Immature natural killer cell (primary cell): ENCODE measurements at regions not wholly inside any gene's neighbourhood (a gene's known extent, or its start where the extent isn't known, plus 50 kb on each side); places are given as distances from the start of the nearest gene placed in this dataset.

Source experiments
- DNase-seq, 3 donors: peaks; one replicate each; pipeline ENCODE4 v3.0.0; 2022; ENCODE audit warnings: mixed read lengths in 1 of 3
- H3K27ac Mint-ChIP-seq, 6 donors: one replicate each; pipeline ENCODE4 v1.8.0; 2020; ENCODE audit warnings: mixed read lengths in 6 of 6, mild to moderate bottlenecking in 5 of 6, inconsistent platforms in 4 of 6, moderate library complexity in 3 of 6
- H3K27me3 Mint-ChIP-seq, 3 donors: one replicate each; pipeline ENCODE4 v1.8.0; 2020 to 2021; ENCODE audit warnings: low read depth in 3 of 3, mild to moderate bottlenecking in 3 of 3, mixed read lengths in 3 of 3, moderate library complexity in 3 of 3, inconsistent platforms in 1 of 3
- H3K36me3 Mint-ChIP-seq, 3 donors: one replicate each; pipeline ENCODE4 v1.8.0; 2020; ENCODE audit warnings: mixed read lengths in 3 of 3, inconsistent platforms in 2 of 3, mild to moderate bottlenecking in 2 of 3
- H3K4me1 Mint-ChIP-seq, 2 donors: one replicate each; pipeline ENCODE4 v1.8.0; 2020; ENCODE audit warnings: inconsistent platforms in 2 of 2, mild to moderate bottlenecking in 2 of 2, mixed read lengths in 2 of 2, moderate library complexity in 1 of 2
- H3K4me3 Mint-ChIP-seq, 5 donors: one replicate each; pipeline ENCODE4 v1.8.0; 2020; ENCODE audit warnings: mild to moderate bottlenecking in 5 of 5, mixed read lengths in 5 of 5, inconsistent platforms in 3 of 5, moderate library complexity in 3 of 5
- H3K9me3 Mint-ChIP-seq, 6 donors: one replicate each; pipeline ENCODE4 v1.8.0; 2020; ENCODE audit warnings: mild to moderate bottlenecking in 6 of 6, mixed read lengths in 6 of 6, inconsistent platforms in 4 of 6, moderate library complexity in 3 of 6

DNA sequence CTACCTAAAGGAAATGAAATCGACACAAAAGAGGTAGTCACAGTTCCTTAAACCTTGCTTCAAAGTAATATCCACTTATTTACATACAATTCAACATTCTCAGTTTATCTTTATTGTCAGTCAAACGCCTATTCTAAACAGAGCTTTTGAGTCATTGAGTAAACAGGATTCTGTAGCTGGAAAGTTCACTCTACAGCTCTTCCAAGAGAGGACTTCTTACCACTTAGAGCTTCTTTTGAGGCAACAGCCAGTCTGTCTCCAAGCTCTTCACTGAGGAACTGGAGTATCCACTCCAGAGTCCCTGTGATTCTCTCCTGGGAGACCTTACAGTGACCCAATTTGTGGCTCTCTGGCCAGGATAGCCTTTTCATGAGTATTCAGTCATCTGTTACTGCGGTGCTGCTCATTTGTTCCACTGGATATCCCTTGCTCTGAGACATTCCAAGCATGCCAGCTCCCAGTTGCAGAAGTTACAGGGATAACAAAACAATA, 210.9 kb upstream of the OSR1 start:
- H3K9me3 Mint-ChIP-seq, result peaks cover 0 to 4% (median 0%) of the 10 kb centered on the region in 6 donors
- H3K27me3 Mint-ChIP-seq, result peaks cover 3 to 5% (median 3%) of the 10 kb centered on the region in 3 donors
- no peak for DNase-seq
- no peak overlapping the region for H3K27ac Mint-ChIP-seq
- H3K4me3 Mint-ChIP-seq, result no peak overlapping the region
- H3K4me1 Mint-ChIP-seq, result no peaks in the 10 kb centered on the region
- no peaks in the 10 kb centered on the region for H3K36me3 Mint-ChIP-seq

DNA sequence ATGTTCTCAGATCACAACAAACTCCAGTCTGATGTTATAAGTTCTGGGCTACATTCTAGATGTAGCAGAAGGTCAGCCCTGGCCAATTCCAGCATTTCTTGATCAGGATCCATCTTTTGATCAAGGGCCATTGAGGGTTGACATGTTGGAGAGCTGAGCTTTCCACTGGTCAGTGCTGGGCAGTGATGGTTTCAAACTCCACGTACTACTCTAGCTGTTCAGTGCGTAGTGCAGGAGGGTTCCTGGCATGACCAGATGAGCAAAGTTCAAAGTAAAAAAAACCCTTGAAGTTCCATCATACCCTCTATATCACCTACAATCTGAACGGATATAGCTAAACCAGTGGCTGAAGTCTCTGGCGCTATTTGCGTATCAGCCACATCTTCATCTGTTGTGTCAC, 210.4 kb upstream of the OSR1 start:
- H3K4me3 Mint-ChIP-seq, result no peak overlapping the region
- DNase-seq, result no peak
- peaks cover 3 to 5% (median 3%) of the 10 kb centered on the region in 3 donors for H3K27me3 Mint-ChIP-seq
- peaks cover 0 to 4% (median 0%) of the 10 kb centered on the region in 6 donors for H3K9me3 Mint-ChIP-seq
- H3K36me3 Mint-ChIP-seq, result no peaks in the 10 kb centered on the region
- H3K4me1 Mint-ChIP-seq, result no peaks in the 10 kb centered on the region
- no peak overlapping the region for H3K27ac Mint-ChIP-seq

DNA sequence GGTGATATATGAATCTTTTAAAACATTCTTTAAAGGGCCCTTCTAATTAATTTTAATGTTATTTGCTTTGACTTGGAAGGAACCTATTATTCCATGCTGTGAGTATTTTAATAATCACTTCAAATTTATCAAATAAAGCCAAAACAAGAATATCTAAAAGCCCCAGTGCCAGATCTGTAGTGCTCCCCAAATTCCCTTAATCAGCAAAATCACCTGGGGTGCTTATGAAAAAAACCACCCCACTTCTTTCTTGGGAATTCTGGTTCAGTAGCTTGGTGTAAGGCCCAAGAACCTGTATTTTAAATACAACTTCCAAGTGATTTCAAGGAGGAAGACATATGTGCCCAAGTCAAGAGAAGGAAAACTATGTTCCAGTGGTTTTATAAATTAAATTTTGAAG, 202.4 kb upstream of the OSR1 start:
- no peaks in the 10 kb centered on the region for H3K4me1 Mint-ChIP-seq
- no peak overlapping the region for H3K4me3 Mint-ChIP-seq
- DNase-seq, result no peak
- H3K36me3 Mint-ChIP-seq, result no peaks in the 10 kb centered on the region
- H3K27ac Mint-ChIP-seq, result no peak overlapping the region
- H3K9me3 Mint-ChIP-seq, result peaks cover 0 to 3% (median 0%) of the 10 kb centered on the region in 6 donors
- H3K27me3 Mint-ChIP-seq, result peaks cover under 1 to 6% (median 1%) of the 10 kb centered on the region in 3 donors

DNA sequence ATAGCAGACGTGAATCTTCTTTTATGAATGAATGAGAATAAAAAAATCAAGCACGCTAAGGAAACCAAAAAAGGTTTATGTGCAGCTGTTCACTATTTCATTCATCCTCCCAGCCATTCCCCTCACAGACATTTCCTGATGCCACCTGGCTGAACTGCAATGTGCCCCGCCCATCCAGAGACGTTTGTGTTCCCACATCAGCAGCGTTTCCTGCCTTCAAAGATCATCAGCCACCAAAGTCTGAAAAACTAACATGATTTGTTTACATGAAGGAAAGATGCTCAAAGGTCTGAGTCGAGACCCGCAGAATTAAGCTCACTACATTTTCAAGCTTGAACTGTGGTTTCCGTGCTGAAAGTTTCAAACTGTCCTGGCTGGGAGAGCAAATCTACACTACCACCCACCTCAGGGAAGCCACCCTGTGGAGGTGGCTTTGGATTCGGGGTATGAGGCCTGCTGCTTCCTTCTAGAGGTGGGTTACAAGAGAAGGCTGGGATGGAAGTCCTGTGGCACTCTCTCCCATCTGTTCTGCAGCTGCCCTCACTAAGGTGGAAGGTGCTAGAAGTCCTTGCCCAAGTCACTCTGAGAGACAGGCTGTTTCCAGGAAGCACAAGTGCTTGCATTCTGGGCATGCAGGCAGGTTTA, 201.3 kb upstream of the OSR1 start:
- Mint-ChIP-seq H3K36me3 (no peaks in the 10 kb centered on the region), H3K27ac (no peak overlapping the region), H3K4me3 (no peak overlapping the region), H3K9me3 (peaks cover 0 to 3% (median 0%) of the 10 kb centered on the region in 6 donors), H3K4me1 (no peaks in the 10 kb centered on the region), H3K27me3 (peaks cover 1 to 6% (median 2%) of the 10 kb centered on the region in 3 donors)
- DNase-seq, result no peak

DNA sequence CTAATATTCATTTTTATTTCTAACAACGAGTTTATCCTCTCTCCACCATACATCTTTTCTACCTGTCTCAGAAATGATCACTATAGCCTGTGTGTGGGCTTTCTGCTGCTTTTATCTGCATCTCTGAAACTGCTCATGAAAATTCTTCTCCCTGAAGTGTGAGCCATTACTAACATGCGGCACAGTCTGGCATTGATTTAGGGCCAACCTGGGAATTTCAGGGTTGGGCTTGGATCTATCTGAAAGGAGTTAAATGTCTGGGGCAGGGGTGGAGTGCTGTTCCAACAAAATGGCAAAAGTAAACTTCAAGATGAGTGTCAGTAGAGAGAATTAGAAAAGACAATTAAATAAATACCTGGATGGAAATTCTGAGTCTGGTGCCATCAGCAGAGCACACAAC, 198.2 kb upstream of the OSR1 start:
- no peaks in the 10 kb centered on the region for H3K4me1 Mint-ChIP-seq
- peaks cover 1 to 6% (median 2%) of the 10 kb centered on the region in 3 donors for H3K27me3 Mint-ChIP-seq
- H3K27ac Mint-ChIP-seq, result no peak overlapping the region
- no peak overlapping the region for H3K4me3 Mint-ChIP-seq
- DNase-seq, result no peak
- no peaks in the 10 kb centered on the region for H3K36me3 Mint-ChIP-seq
- peaks cover 0 to 3% (median 0%) of the 10 kb centered on the region in 6 donors for H3K9me3 Mint-ChIP-seq

DNA sequence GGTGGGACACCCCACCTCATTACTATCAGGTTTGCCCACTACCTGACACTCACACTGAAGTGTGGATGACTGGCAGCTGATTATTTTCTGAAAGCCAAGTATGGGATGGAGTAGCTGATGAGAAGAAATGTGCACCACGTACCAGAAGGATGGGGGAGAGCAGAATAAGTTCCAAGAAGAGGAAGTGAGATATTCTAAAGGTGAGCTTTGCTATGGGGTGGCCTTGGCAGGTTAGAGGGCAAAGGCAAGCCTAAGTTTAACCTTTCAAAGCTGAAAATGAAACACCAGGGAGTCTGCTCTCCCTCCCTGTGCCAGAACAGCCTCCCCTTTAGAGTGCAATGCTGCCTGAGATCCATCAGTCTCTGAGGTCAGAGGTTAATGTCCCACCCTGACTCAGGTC, 196.1 kb upstream of the OSR1 start:
- Mint-ChIP-seq H3K9me3 (peaks cover 0 to 7% (median 1%) of the 10 kb centered on the region in 6 donors), H3K36me3 (no peaks in the 10 kb centered on the region), H3K4me1 (no peaks in the 10 kb centered on the region), H3K27ac (no peak overlapping the region), H3K27me3 (peaks cover 0 to 2% (median 2%) of the 10 kb centered on the region in 3 donors), H3K4me3 (no peak overlapping the region)
- no peak for DNase-seq

DNA sequence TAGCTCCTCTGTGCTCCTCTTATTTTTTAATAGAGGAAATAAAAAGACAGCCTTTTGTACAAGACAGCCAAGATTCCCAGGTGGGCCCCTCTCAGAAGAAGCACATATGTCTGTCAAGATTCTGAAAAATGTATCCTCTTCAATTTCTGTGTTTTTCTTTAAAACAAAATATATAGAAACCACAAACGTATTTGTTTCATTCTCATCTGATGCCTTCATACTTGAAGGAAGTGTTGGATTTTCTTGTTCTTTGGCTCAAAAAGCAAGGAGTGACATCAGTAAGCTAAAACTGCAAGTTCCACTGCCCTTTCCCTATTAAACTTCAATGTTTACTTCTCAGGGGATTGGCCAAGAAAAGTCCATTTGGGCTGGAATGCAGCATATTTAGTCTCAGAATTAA, 193.8 kb upstream of the OSR1 start:
- H3K27ac Mint-ChIP-seq, result no peak overlapping the region
- no peak for DNase-seq
- H3K4me1 Mint-ChIP-seq, result no peaks in the 10 kb centered on the region
- H3K4me3 Mint-ChIP-seq, result no peak overlapping the region
- peaks cover 0 to 2% (median 0%) of the 10 kb centered on the region in 3 donors for H3K27me3 Mint-ChIP-seq
- H3K9me3 Mint-ChIP-seq, result peaks cover 0 to 7% (median 2%) of the 10 kb centered on the region in 6 donors
- H3K36me3 Mint-ChIP-seq, result no peaks in the 10 kb centered on the region

DNA sequence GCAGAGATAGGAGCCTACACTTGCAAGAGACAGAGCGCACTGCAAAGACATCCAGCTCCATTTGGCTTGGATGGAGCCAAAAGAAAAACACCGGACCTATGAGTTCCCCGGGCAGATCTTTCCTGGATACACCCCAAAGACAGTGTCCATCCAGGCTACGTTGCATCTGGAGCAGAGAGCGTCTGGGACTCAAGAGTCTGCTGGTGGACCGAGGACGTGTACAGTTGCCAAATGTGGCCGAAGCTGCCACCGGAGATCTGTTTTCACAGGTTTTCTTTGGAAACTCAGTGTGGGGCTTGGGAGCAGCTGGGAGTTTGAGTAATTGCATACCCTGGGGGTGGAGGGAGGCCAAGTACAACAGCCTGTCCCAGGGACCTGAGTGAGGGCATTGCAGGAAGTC, 192.3 kb upstream of the OSR1 start:
- H3K27ac Mint-ChIP-seq, result no peak overlapping the region
- no peaks in the 10 kb centered on the region for H3K36me3 Mint-ChIP-seq
- H3K4me3 Mint-ChIP-seq, result no peak overlapping the region
- no peaks in the 10 kb centered on the region for H3K4me1 Mint-ChIP-seq
- peaks cover 0 to 8% (median 2%) of the 10 kb centered on the region in 6 donors for H3K9me3 Mint-ChIP-seq
- H3K27me3 Mint-ChIP-seq, result peaks cover 0 to 1% (median 0%) of the 10 kb centered on the region in 3 donors
- DNase-seq, result no peak

DNA sequence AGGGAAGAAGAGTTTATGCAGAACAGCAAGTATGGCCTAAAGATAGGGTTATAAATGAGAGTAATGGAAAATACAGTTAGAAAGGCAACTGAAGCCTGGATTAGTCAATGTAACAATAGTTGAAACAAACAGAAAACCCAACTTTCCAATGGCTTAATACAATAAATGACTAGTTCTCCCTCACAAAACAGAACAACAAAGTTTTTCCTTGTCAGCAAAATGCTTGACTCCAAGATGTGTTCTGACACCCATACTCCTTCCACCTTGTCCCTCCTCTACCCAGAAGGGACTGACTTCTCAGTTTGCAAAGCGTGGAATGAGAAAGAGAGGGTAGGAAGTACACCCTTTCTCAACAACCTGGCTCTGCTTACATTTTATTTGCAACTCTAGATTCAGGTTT, 191.4 kb upstream of the OSR1 start:
- Mint-ChIP-seq H3K4me1 (no peaks in the 10 kb centered on the region), H3K9me3 (peaks cover 0 to 8% (median 2%) of the 10 kb centered on the region in 6 donors), H3K36me3 (no peaks in the 10 kb centered on the region), H3K27ac (no peak overlapping the region), H3K27me3 (no peaks in the 10 kb centered on the region), H3K4me3 (no peak overlapping the region)
- DNase-seq, result no peak

DNA sequence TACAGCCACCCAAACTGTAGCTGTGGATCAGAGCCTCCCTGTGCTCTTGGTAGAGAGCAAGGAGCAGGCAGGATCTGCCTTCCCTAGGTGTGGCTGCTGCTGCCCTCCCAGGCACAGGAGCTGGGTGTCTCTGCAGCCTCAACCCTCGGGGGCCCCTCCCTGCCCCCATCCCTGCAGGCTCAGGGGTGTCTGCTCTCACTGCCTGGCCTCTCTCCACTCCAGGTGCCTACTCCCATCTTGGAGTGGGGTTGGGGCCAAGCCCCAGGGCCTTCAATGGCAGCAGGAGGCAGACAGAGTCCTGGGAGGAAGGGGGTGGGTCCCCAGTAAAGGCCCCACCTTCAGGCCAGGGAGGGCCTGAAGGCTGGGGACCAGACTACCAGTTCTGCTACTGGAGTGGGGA, 189.7 kb upstream of the OSR1 start:
- no peak for DNase-seq
- Mint-ChIP-seq H3K27ac (no peak overlapping the region), H3K27me3 (no peaks in the 10 kb centered on the region), H3K36me3 (no peaks in the 10 kb centered on the region), H3K9me3 (peaks cover 0 to 6% (median 2%) of the 10 kb centered on the region in 6 donors), H3K4me3 (no peak overlapping the region), H3K4me1 (no peaks in the 10 kb centered on the region)

DNA sequence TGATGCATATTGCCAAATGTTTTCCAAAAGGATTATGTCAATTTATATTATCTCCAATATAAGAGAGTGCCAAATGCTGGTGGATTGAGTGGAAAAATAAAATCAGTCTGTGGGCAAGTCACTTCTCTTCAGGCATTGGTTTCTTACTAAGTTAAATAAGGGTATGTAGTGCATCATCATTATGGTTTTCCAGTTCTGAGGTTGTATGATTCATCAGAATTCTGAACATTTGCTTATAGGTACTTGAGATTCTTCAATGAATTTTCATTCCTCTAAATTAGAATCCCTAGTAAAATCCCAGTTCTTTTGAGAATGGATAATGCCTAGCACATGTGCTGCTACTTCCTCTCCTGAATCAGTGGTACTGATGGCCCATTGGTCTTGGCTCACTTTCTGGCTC, 188.9 kb upstream of the OSR1 start:
- H3K27ac Mint-ChIP-seq, result no peak overlapping the region
- H3K27me3 Mint-ChIP-seq, result no peaks in the 10 kb centered on the region
- H3K36me3 Mint-ChIP-seq, result no peaks in the 10 kb centered on the region
- no peak for DNase-seq
- no peak overlapping the region for H3K4me3 Mint-ChIP-seq
- no peaks in the 10 kb centered on the region for H3K4me1 Mint-ChIP-seq
- peaks cover 0 to 6% (median 2%) of the 10 kb centered on the region in 6 donors for H3K9me3 Mint-ChIP-seq

DNA sequence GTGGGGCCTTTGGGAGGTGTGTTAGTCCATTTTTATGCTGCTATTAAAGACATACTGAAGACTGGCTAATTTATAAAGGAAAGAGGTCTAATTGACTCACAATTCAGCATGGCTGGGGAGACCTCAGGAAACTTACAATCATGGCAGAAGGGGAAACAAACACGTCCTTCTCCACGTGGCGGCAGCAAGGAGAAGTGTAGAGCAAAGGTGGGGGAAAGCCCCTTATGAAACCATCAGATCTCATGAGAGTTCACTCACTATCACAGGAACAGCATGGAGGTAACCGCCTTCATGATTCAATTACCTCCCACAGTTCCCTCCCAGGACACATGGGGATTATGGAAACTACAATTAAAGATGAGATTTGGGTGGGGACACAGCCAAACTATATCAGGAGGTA, 187.1 kb upstream of the OSR1 start:
- H3K9me3 Mint-ChIP-seq, result peaks cover 0 to 4% (median 2%) of the 10 kb centered on the region in 6 donors

DNA sequence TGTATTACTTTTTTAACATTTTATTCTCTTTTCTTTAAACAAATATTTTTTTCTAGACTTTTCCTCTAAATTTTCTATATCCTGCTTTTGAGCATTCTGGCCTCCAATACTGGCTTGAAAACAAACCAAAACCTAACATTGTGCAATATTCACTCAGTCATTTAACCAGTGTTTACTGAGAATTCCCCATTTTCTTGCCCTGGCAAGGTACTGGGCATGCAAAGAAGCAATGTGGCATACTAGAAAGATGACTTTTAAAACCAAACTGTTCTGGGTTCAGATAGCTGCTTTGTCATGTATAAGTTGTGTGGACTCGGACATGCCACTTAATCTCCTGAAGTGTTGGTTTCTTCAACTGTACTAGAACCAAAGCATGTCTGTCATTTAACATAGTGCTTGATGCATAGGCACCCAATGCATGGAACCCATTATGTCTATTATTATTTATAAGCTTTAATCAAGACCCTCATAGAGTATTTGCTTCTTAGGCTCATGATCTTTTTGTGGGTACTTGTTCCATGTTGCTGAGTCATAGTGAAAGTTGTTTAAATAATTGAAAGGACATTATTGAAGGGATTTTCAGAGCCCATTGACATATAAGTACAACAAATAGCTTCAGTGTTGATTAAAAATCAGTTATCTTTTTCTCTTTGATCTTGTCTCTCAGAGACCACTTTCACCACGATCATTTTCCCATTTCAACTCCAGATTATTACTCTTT, 185.4 kb upstream of the OSR1 start:
- no peak overlapping the region for H3K4me3 Mint-ChIP-seq

More for the DNA sequence above, 187.1 kb upstream of the OSR1 start:
- Mint-ChIP-seq H3K27ac (no peak overlapping the region), H3K4me3 (no peak overlapping the region), H3K4me1 (no peaks in the 10 kb centered on the region), H3K36me3 (no peaks in the 10 kb centered on the region), H3K27me3 (no peaks in the 10 kb centered on the region)
- DNase-seq, result no peak

DNA sequence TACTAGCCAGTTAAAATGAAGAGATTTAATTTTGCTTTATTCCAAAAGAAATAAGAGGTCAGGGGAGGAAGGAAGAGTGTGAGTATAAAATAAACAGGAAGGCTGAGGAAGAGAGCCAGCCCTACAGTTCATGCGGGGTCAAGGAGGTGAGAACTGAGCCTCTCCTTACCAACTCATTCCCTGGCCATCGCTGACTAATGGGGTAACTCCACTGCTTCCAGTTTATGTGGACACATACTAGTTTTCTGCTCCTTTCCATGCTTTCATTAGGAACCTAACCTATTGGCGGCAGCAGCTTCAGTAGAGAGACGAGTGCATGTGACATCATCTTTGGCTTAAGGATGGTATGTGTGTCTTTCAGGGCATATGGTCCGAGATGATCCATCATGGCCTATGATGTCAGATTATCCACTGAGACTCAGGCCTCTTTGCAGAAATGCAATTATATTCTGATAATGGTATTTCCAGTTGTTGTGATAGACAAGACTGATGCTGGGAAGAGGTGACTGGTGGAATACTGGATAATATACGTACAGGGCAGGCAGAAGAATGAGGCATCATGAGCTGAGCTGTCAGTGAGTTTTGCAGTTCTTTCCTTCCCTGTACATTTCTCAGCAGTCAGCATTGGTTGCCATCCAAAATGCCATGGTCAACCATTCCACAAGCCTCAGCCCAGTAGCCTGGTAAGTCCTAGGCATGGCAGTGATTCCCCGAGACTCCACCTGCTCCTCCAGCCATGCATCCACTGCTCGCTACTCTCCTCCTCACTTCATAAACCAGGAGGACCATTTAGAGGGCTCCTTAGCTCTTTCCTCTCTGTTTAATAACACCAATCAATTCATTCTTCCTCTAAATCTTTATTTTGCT, 184.6 kb upstream of the OSR1 start:
- Mint-ChIP-seq H3K4me3 (no peak overlapping the region), H3K27ac (no peak overlapping the region), H3K4me1 (no peaks in the 10 kb centered on the region), H3K36me3 (no peaks in the 10 kb centered on the region), H3K27me3 (no peaks in the 10 kb centered on the region), H3K9me3 (peaks cover 0 to 2% (median 0%) of the 10 kb centered on the region in 6 donors)
- DNase-seq, result no peak

More for the DNA sequence above, 185.4 kb upstream of the OSR1 start:
- H3K4me1 Mint-ChIP-seq, result no peaks in the 10 kb centered on the region
- peaks cover 0 to 2% (median 0%) of the 10 kb centered on the region in 6 donors for H3K9me3 Mint-ChIP-seq
- H3K27ac Mint-ChIP-seq, result no peak overlapping the region
- H3K27me3 Mint-ChIP-seq, result no peaks in the 10 kb centered on the region
- no peak for DNase-seq
- H3K36me3 Mint-ChIP-seq, result no peaks in the 10 kb centered on the region
